GM23338 (cell line): ENCODE measurements at regions not wholly inside any gene's neighbourhood (a gene's known extent, or its start where the extent isn't known, plus 50 kb on each side); places are given as distances from the start of the nearest gene placed in this dataset.

Experiments
- ATAC-seq: fragments of 200-7000 bp; cut with Tn5 transposase; 3 replicates; pipeline ENCODE4 v1.9.1; 2020
- DNase-seq: peaks from one replicate; pipeline ENCODE4 v3.0.0-alpha.2; 2015; ENCODE audit warnings: low spot score
- H2AFZ ChIP-seq: fragments of 200-600 bp; sonication (generic); 2 replicates; pipeline ENCODE4 v1.8.0; 2016; ENCODE audit warnings: antibody characterized with exemption, mild to moderate bottlenecking, moderate library complexity
- H3F3A ChIP-seq: fragments of 200-600 bp; sonication (generic); replicated peaks from 2 replicates; pipeline ENCODE4 v1.8.0; 2017; ENCODE audit warnings: antibody characterized with exemption, mixed run types, low read depth
- H3K27ac ChIP-seq: fragments of 200-600 bp; sonication (generic); 2 replicates; pipeline ENCODE4 v1.6.1; 2016; ENCODE audit warnings: low read depth
- H3K27me3 ChIP-seq: fragments of 200-600 bp; sonication (generic); 2 replicates; pipeline ENCODE4 v1.8.0; 2016; ENCODE audit warnings: mild to moderate bottlenecking, mixed run types, moderate library complexity; ENCODE audit not compliant: insufficient read depth
- H3K36me3 ChIP-seq: fragments of 200-600 bp; sonication (generic); 2 replicates; pipeline ENCODE4 v1.8.0; 2016; ENCODE audit warnings: mild to moderate bottlenecking; ENCODE audit not compliant: insufficient read depth
- H3K4me1 ChIP-seq: fragments of 200-600 bp; sonication (generic); 2 replicates; pipeline ENCODE4 v1.8.0; 2016; ENCODE audit warnings: mild to moderate bottlenecking, moderate library complexity; ENCODE audit not compliant: insufficient read depth
- H3K4me2 ChIP-seq: fragments of 200-600 bp; sonication (generic); 2 replicates; pipeline ENCODE4 v1.7.1; 2017; ENCODE audit warnings: mixed run types
- H3K4me3 ChIP-seq: fragments of 200-600 bp; sonication (generic); 2 replicates; pipeline ENCODE4 v1.6.1; 2016; ENCODE audit warnings: mixed run types
- H3K79me2 ChIP-seq: fragments of 200-600 bp; sonication (generic); replicated peaks from 2 replicates; pipeline ENCODE4 v1.8.0; 2017; ENCODE audit warnings: mild to moderate bottlenecking; ENCODE audit not compliant: insufficient read depth
- H3K9me2 ChIP-seq: fragments of 200-600 bp; sonication (generic); 2 replicates; pipeline ENCODE4 v1.8.0; 2017; ENCODE audit not compliant: insufficient read depth
- H4K20me1 ChIP-seq: fragments of 200-600 bp; sonication (generic); replicated peaks from 2 replicates; pipeline ENCODE4 v1.8.0; 2017; ENCODE audit warnings: mild to moderate bottlenecking; ENCODE audit not compliant: insufficient read depth
- H3K27ac Mint-ChIP-seq: 2 replicates; pipeline ENCODE4 v1.8.0; 2020; ENCODE audit warnings: inconsistent platforms, mild to moderate bottlenecking, moderate library complexity, mixed read lengths
- H3K27me3 Mint-ChIP-seq: 3 replicates; pipeline ENCODE4 v1.8.0; 2022; ENCODE audit warnings: low read depth, mild to moderate bottlenecking, moderate library complexity, mixed read lengths, inconsistent platforms; ENCODE audit not compliant: insufficient read depth, poor library complexity
- H3K36me3 Mint-ChIP-seq: 3 replicates; pipeline ENCODE4 v1.8.0; 2021; ENCODE audit warnings: low read depth, mild to moderate bottlenecking, inconsistent platforms, moderate library complexity, mixed read lengths
- H3K4me1 Mint-ChIP-seq: 3 replicates; pipeline ENCODE4 v1.8.0; 2020; ENCODE audit warnings: mild to moderate bottlenecking, inconsistent platforms, mixed read lengths
- H3K4me3 Mint-ChIP-seq: 3 replicates; pipeline ENCODE4 v1.8.0; 2021; ENCODE audit warnings: moderate library complexity, mild to moderate bottlenecking, inconsistent platforms, mixed read lengths
- H3K9me3 Mint-ChIP-seq: 3 replicates; pipeline ENCODE4 v1.8.0; 2020; ENCODE audit warnings: moderate library complexity, mild to moderate bottlenecking, inconsistent platforms, mixed read lengths
- CREB1 ChIP-seq: fragments of 250-450 bp; sonication (Bioruptor Pico); IDR thresholded peaks from 2 replicates; pipeline ENCODE4 v1.5.0; 2020; ENCODE audit warnings: low read depth, mild to moderate bottlenecking, moderate library complexity
- NANOG ChIP-seq: IDR thresholded peaks from 2 replicates; pipeline ENCODE4 v1.6.1; 2016; ENCODE audit warnings: antibody characterized with exemption, borderline replicate concordance
- STAT1 ChIP-seq: IDR thresholded peaks from one replicate; pipeline ENCODE4 v1.6.1; 2016; ENCODE audit warnings: antibody characterized with exemption; ENCODE audit not compliant: unreplicated experiment
- ZNF331 ChIP-seq: fragments of 250-450 bp; sonication (Bioruptor Pico); IDR thresholded peaks from 2 replicates; pipeline ENCODE4 v1.5.0; 2020; ENCODE audit warnings: low read depth, mild to moderate bottlenecking, moderate library complexity
- TF ChIP-seq, protein P1 (sequence below): fragments of 250-450 bp; sonication (Bioruptor Pico); IDR thresholded peaks from 2 replicates; pipeline ENCODE4 v1.5.0; 2020; ENCODE audit warnings: mild to moderate bottlenecking, moderate library complexity
- TF ChIP-seq, protein P2 (sequence below): IDR thresholded peaks from one replicate; pipeline ENCODE4 v1.6.1; 2018; ENCODE audit warnings: antibody characterized with exemption; ENCODE audit not compliant: unreplicated experiment

DNA sequence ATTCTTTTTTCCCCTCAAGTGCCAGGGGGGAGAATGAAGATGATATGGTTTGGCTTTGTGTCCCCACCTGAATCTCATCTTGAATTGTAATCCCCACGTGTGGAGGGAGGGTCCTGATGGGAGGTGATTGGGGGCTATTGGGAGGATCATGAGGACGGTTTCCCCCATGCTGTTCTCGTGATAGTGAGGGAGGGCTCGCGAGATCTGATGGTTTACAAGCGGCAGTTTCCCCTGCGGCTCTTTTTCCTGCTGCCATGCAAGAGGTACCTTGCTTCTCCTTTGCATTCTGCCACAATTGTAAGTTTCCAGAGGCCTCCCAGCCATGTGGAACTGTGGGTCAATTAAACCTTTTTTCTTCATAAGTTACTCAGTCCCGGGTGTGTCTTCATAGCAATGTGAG is 173.7 kb downstream of the CAND1 start (continued):
- TF ChIP-seq, protein P1, sequence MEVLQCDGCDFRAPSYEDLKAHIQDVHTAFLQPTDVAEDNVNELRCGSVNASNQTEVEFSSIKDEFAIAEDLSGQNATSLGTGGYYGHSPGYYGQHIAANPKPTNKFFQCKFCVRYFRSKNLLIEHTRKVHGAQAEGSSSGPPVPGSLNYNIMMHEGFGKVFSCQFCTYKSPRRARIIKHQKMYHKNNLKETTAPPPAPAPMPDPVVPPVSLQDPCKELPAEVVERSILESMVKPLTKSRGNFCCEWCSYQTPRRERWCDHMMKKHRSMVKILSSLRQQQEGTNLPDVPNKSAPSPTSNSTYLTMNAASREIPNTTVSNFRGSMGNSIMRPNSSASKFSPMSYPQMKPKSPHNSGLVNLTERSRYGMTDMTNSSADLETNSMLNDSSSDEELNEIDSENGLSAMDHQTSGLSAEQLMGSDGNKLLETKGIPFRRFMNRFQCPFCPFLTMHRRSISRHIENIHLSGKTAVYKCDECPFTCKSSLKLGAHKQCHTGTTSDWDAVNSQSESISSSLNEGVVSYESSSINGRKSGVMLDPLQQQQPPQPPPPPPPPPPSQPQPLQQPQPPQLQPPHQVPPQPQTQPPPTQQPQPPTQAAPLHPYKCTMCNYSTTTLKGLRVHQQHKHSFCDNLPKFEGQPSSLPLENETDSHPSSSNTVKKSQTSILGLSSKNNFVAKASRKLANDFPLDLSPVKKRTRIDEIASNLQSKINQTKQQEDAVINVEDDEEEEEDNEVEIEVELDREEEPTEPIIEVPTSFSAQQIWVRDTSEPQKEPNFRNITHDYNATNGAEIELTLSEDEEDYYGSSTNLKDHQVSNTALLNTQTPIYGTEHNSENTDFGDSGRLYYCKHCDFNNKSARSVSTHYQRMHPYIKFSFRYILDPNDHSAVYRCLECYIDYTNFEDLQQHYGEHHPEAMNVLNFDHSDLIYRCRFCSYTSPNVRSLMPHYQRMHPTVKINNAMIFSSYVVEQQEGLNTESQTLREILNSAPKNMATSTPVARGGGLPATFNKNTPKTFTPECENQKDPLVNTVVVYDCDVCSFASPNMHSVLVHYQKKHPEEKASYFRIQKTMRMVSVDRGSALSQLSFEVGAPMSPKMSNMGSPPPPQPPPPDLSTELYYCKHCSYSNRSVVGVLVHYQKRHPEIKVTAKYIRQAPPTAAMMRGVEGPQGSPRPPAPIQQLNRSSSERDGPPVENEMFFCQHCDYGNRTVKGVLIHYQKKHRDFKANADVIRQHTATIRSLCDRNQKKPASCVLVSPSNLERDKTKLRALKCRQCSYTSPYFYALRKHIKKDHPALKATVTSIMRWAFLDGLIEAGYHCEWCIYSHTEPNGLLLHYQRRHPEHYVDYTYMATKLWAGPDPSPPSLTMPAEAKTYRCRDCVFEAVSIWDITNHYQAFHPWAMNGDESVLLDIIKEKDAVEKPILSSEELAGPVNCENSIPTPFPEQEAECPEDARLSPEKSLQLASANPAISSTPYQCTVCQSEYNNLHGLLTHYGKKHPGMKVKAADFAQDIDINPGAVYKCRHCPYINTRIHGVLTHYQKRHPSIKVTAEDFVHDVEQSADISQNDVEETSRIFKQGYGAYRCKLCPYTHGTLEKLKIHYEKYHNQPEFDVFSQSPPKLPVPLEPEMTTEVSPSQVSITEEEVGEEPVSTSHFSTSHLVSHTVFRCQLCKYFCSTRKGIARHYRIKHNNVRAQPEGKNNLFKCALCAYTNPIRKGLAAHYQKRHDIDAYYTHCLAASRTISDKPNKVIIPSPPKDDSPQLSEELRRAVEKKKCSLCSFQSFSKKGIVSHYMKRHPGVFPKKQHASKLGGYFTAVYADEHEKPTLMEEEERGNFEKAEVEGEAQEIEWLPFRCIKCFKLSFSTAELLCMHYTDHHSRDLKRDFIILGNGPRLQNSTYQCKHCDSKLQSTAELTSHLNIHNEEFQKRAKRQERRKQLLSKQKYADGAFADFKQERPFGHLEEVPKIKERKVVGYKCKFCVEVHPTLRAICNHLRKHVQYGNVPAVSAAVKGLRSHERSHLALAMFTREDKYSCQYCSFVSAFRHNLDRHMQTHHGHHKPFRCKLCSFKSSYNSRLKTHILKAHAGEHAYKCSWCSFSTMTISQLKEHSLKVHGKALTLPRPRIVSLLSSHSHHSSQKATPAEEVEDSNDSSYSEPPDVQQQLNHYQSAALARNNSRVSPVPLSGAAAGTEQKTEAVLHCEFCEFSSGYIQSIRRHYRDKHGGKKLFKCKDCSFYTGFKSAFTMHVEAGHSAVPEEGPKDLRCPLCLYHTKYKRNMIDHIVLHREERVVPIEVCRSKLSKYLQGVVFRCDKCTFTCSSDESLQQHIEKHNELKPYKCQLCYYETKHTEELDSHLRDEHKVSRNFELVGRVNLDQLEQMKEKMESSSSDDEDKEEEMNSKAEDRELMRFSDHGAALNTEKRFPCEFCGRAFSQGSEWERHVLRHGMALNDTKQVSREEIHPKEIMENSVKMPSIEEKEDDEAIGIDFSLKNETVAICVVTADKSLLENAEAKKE (CRISPR knock-in tag), result no peak
- TF ChIP-seq CREB1, result no peak

DNA sequence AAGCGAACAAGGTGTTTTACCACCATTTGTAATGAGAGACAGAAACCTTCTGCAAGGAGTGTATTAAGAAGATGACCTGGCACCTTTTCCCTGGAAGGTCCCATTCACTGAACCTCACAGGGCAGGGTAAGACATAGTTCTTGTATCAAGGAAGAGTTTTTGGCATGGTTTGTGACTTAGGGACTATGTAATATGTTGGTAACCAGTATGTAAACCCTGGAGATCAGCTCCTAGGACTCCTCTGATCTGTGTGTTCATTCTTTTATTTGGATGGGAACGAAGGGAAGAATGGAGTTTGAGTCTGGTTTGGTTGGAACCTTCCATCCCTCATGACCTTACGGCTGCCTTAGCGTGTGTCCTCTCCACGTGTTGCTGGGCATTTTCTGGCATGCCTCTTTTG is 175.4 kb downstream of the CAND1 start:
- Histone ChIP-seq H3K36me3 (no peaks in the 10 kb centered on the region), H2AFZ (no peak overlapping the region), H3K79me2 (no peaks in the 10 kb centered on the region), H3F3A (no peaks in the 10 kb centered on the region), H3K4me2 (no peak overlapping the region), H3K4me1 (no peaks in the 10 kb centered on the region), H3K27ac (no peak overlapping the region), H3K27me3 (no peaks in the 10 kb centered on the region), H3K9me2 (no peaks in the 10 kb centered on the region; the same call in 1 of the 2 replicates), H4K20me1 (no peaks in the 10 kb centered on the region), H3K4me3 (no peak overlapping the region)
- Mint-ChIP-seq H3K9me3 (peaks cover 22% of the 10 kb centered on the region), H3K4me1 (peaks cover 13% of the 10 kb centered on the region; the same call in 2 of the 3 replicates), H3K36me3 (peaks cover 12% of the 10 kb centered on the region), H3K4me3 (no peak overlapping the region), H3K27me3 (peaks cover 6% of the 10 kb centered on the region), H3K27ac (no peak overlapping the region)
- ATAC-seq, result no peak
- no peak for DNase-seq
- TF ChIP-seq, protein P2, sequence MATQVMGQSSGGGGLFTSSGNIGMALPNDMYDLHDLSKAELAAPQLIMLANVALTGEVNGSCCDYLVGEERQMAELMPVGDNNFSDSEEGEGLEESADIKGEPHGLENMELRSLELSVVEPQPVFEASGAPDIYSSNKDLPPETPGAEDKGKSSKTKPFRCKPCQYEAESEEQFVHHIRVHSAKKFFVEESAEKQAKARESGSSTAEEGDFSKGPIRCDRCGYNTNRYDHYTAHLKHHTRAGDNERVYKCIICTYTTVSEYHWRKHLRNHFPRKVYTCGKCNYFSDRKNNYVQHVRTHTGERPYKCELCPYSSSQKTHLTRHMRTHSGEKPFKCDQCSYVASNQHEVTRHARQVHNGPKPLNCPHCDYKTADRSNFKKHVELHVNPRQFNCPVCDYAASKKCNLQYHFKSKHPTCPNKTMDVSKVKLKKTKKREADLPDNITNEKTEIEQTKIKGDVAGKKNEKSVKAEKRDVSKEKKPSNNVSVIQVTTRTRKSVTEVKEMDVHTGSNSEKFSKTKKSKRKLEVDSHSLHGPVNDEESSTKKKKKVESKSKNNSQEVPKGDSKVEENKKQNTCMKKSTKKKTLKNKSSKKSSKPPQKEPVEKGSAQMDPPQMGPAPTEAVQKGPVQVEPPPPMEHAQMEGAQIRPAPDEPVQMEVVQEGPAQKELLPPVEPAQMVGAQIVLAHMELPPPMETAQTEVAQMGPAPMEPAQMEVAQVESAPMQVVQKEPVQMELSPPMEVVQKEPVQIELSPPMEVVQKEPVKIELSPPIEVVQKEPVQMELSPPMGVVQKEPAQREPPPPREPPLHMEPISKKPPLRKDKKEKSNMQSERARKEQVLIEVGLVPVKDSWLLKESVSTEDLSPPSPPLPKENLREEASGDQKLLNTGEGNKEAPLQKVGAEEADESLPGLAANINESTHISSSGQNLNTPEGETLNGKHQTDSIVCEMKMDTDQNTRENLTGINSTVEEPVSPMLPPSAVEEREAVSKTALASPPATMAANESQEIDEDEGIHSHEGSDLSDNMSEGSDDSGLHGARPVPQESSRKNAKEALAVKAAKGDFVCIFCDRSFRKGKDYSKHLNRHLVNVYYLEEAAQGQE, result no peak
- TF ChIP-seq NANOG (no peak), CREB1 (no peak), STAT1 (no peak), ZNF331 (no peak)
- TF ChIP-seq, protein P1 (CRISPR knock-in tag), result no peak
